ENCODE measurements at regions not wholly inside any gene's neighbourhood (a gene's known extent, or its start where the extent isn't known, plus 50 kb on each side); places are given as distances from the start of the nearest gene placed in this dataset.
"Not testable (repeated sequence)": the region's sequence is repeated elsewhere in the genome, so short reads cannot be mapped to it uniquely, and the experiment has no call there.

- TF ChIP-seq, protein P1, sequence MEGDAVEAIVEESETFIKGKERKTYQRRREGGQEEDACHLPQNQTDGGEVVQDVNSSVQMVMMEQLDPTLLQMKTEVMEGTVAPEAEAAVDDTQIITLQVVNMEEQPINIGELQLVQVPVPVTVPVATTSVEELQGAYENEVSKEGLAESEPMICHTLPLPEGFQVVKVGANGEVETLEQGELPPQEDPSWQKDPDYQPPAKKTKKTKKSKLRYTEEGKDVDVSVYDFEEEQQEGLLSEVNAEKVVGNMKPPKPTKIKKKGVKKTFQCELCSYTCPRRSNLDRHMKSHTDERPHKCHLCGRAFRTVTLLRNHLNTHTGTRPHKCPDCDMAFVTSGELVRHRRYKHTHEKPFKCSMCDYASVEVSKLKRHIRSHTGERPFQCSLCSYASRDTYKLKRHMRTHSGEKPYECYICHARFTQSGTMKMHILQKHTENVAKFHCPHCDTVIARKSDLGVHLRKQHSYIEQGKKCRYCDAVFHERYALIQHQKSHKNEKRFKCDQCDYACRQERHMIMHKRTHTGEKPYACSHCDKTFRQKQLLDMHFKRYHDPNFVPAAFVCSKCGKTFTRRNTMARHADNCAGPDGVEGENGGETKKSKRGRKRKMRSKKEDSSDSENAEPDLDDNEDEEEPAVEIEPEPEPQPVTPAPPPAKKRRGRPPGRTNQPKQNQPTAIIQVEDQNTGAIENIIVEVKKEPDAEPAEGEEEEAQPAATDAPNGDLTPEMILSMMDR (IDR thresholded peaks at IDR 0.05; ENCODE audit: low read depth, low read length, missing control alignments) = no peak
- no peak for DNase-seq (ENCODE audit: low read depth)
- no peak overlapping the region for H3K4me3 ChIP-seq (ENCODE audit: low read depth, low read length)
Observed at GRCh38 chr1:232164078-232164963, 465.6 kb downstream of the SIPA1L2 start.

DNA sequence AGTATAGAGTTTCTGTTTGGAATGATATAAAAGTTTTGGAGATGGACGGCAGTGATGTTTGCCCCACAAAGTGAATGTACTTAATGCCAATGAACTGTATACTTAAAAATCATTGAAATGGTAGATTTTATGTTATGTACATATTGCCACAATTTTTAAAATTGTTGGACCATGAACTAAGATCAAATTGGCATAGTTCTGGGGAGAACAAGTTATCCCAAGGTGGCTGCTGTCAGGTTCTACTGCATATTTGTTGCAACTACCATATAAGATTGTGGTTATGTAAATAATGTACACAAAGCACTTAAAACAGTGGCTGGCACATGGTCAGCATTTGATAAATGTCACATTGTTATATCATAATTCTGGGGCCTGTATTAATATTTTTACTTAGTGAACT lies 466.4 kb downstream of the SIPA1L2 start:
- TF ChIP-seq, protein P1 (IDR thresholded peaks at IDR 0.05; ENCODE audit: low read depth, low read length, missing control alignments) = no peak
- no peak for DNase-seq (ENCODE audit: low read depth)
- no peak overlapping the region for H3K4me3 ChIP-seq (ENCODE audit: low read depth, low read length)

DNA sequence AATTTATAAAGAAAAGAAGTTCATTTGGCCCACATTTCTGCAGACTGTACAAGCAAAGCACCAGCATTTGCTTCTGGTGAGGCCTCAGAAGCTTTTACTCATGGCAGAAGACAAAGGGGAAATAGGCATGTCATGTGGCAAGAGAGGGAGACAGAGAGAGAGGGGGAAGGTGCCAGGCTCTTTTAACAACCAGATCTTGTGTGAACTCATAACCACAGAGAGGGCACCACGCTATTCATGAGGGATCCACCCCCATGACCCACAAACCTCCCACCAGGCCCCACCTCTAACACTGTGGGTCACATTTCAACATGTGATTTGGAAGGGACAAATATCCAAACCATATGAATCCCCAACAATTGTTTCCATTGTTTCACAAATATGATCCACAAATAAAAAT lies 467.9 kb downstream of the SIPA1L2 start:
- H3K4me3 ChIP-seq (ENCODE audit: low read depth, low read length) = no peak overlapping the region
- no peak for DNase-seq (ENCODE audit: low read depth)
- TF ChIP-seq, protein P1 (IDR thresholded peaks at IDR 0.05; ENCODE audit: low read depth, low read length, missing control alignments) = no peak

DNA sequence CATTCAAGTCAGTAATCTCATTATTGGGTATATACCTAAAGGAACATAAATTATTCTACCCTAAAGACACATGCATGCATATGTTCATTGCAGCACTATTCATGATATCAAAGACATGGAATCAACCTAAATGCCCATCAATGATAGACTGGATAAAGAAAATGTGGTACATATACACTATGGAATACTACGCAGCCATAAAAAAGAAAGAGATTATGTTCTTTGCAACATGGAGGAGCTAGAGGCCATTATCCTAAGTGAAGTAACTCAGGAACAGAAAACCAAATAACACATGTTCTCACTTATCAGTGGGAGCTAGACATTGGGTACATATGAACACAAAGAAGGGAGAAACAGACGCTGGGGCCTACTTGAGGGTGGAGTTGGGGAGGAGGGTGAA lies 471.4 kb downstream of the SIPA1L2 start:
- not testable (repeated sequence) for DNase-seq (ENCODE audit: low read depth); H3K4me3 ChIP-seq (ENCODE audit: low read depth, low read length)

DNA sequence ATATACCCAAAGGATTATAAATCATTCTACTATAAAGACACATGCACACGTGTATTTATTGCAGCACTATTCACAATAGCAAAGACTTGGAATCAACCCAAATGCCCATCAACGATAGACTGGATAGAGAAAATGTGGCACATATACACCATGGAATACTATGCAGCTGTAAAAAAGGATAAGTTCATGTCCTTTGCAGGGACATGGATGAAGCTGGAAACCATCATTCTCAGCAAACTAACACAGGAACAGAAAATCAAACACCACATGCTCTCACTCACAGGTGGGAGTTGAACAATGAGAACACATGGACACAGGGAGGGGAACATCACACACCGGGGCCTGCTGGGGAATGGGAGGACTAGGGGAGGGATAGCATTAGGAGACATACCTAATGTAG lies 473.9 kb downstream of the SIPA1L2 start:
- H3K4me3 ChIP-seq (ENCODE audit: low read depth, low read length); DNase-seq (ENCODE audit: low read depth): not testable (repeated sequence)

GRCh38 chr1:232153652-232154051 lies 476.3 kb downstream of the SIPA1L2 start:
- no peak for DNase-seq (ENCODE audit: low read depth)
- H3K4me3 ChIP-seq (ENCODE audit: low read depth, low read length) = no peak overlapping the region
- TF ChIP-seq, protein P1 (IDR thresholded peaks at IDR 0.05; ENCODE audit: low read depth, low read length, missing control alignments) = no peak

DNA sequence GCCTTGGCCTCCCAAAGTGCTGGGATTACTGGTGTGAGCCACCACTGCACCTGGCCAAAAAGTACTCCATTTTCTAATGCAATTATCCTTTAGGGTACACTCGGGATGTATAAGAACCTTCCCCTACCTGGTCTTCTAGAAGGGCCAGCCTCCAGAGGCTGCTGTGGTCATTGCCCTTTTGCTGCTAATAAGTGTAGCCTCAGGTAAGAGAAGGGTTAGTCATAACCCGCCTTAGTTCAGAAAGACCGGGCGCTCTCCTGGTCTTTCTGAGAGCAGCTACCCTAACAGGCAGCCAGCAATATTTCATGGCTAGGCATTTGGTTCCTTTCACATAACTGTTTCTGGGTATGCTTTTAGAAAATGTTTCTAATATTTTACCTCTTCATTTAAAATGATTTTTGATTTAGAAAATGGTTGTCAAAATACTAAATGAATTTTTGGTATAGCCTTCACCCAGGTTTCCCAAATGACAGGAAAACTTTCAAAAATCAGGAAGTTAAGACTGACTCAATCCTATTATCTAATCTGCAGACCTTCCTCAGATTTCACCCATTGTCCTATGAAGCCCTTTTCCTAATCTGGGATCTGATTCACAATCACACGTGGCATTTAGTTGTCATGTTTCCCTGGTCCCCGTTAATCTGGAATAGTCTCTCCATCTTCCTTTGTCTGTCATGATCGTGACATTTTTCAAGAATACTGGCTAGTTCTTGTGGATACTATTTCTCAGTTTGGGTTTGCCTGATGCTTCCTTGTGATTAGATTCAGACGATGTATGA lies 479.0 kb downstream of the SIPA1L2 start:
- no peak for DNase-seq (ENCODE audit: low read depth)
- TF ChIP-seq, protein P1 (IDR thresholded peaks at IDR 0.05; ENCODE audit: low read depth, low read length, missing control alignments) = no peak
- H3K4me3 ChIP-seq (ENCODE audit: low read depth, low read length) = no peak overlapping the region
